ENCODE measurements at regions not wholly inside any gene's neighbourhood (a gene's known extent, or its start where the extent isn't known, plus 50 kb on each side); places are given as distances from the start of the nearest gene placed in this dataset.

GRCh38 chr5:38772471-38772870 lies 73.3 kb upstream of the OSMR start:
- DNase-seq: no peak
- Histone ChIP-seq H3K4me2 (ENCODE audit: unreplicated experiment) (no peak overlapping the region), H3K4me1 (ENCODE audit: insufficient read depth) (no peaks in the 10 kb centered on the region), H3K27ac (no peak overlapping the region), H3K79me2 (ENCODE audit: insufficient read depth) (no peaks in the 10 kb centered on the region), H3K9me2 (ENCODE audit: insufficient read depth) (no peaks in the 10 kb centered on the region), H3K27me3 (replicated peaks; ENCODE audit: insufficient read depth) (no peaks in the 10 kb centered on the region), H3K9me3 (ENCODE audit: low read depth) (no peaks in the 10 kb centered on the region), H3K9ac (no peak overlapping the region), H3K4me3 (no peak overlapping the region), H2AFZ (no peak overlapping the region), H4K20me1 (ENCODE audit: insufficient read depth) (no peaks in the 10 kb centered on the region), H3K36me3 (ENCODE audit: low read depth) (no peaks in the 10 kb centered on the region), H3F3A (ENCODE audit: insufficient read depth) (no peaks in the 10 kb centered on the region)
- TF ChIP-seq EZH2phosphoT487 (IDR thresholded peaks at IDR 0.05; ENCODE audit: insufficient read depth, low read depth) (no peak), EZH2 (IDR thresholded peaks at IDR 0.05; ENCODE audit: insufficient read depth, poor library complexity, severe bottlenecking) (no peak)
- in situ Hi-C loops (cut with MboI): no loop called here
- 91 to 98% methylated on average over 4 of the region's 4 CpGs for WGBS, 2 experiments (ENCODE audit: low coverage in 1 of 2, low lambda C conversion rate in 2 of 2, missing lambda C conversion rate in 2 of 2)

- Histone ChIP-seq H3K4me1 (ENCODE audit: insufficient read depth) (no peaks in the 10 kb centered on the region), H3F3A (ENCODE audit: insufficient read depth) (no peaks in the 10 kb centered on the region), H3K9me3 (ENCODE audit: low read depth) (no peaks in the 10 kb centered on the region), H3K9me2 (ENCODE audit: insufficient read depth) (no peaks in the 10 kb centered on the region), H3K27me3 (replicated peaks; ENCODE audit: insufficient read depth) (no peaks in the 10 kb centered on the region), H4K20me1 (ENCODE audit: insufficient read depth) (no peaks in the 10 kb centered on the region), H3K4me2 (ENCODE audit: unreplicated experiment) (no peak overlapping the region), H3K36me3 (ENCODE audit: low read depth) (no peaks in the 10 kb centered on the region), H3K27ac (no peak overlapping the region), H3K4me3 (no peak overlapping the region), H3K79me2 (ENCODE audit: insufficient read depth) (no peaks in the 10 kb centered on the region), H3K9ac (no peak overlapping the region), H2AFZ (no peak overlapping the region)
- in situ Hi-C loops (cut with MboI): no loop called here
- no peak for DNase-seq
- TF ChIP-seq EZH2 (IDR thresholded peaks at IDR 0.05; ENCODE audit: insufficient read depth, poor library complexity, severe bottlenecking) (no peak), EZH2phosphoT487 (IDR thresholded peaks at IDR 0.05; ENCODE audit: insufficient read depth, low read depth) (no peak)
- WGBS, 2 experiments (ENCODE audit: low coverage in 1 of 2, low lambda C conversion rate in 2 of 2, missing lambda C conversion rate in 2 of 2): 64% methylated on average over 5 of the region's 5 CpGs
These were observed 70.5 kb upstream of the OSMR start for GRCh38 chr5:38775218-38775840.

GRCh38 chr5:38776149-38776896 lies 69.5 kb upstream of the OSMR start:
- TF ChIP-seq EZH2 (IDR thresholded peaks at IDR 0.05; ENCODE audit: insufficient read depth, poor library complexity, severe bottlenecking): no peak
- TF ChIP-seq EZH2phosphoT487 (IDR thresholded peaks at IDR 0.05; ENCODE audit: insufficient read depth, low read depth): no peak
- Histone ChIP-seq H3K9ac (no peak overlapping the region), H3K79me2 (ENCODE audit: insufficient read depth) (no peaks in the 10 kb centered on the region), H3K4me3 (no peak overlapping the region), H3K4me2 (ENCODE audit: unreplicated experiment) (no peak overlapping the region), H3K9me2 (ENCODE audit: insufficient read depth) (no peaks in the 10 kb centered on the region), H2AFZ (peak overlapping the region; percentile 12; the same call in 1 of the 2 replicates), H3F3A (ENCODE audit: insufficient read depth) (no peaks in the 10 kb centered on the region), H3K36me3 (ENCODE audit: low read depth) (no peaks in the 10 kb centered on the region), H3K27me3 (replicated peaks; ENCODE audit: insufficient read depth) (no peaks in the 10 kb centered on the region), H3K27ac (no peak overlapping the region), H3K4me1 (ENCODE audit: insufficient read depth) (peaks cover 5% of the 10 kb centered on the region; the same call in 1 of the 2 replicates), H3K9me3 (ENCODE audit: low read depth) (no peaks in the 10 kb centered on the region), H4K20me1 (ENCODE audit: insufficient read depth) (no peaks in the 10 kb centered on the region)
- in situ Hi-C loops (cut with MboI): no loop called here
- WGBS, 2 experiments (ENCODE audit: low coverage in 1 of 2, low lambda C conversion rate in 2 of 2, missing lambda C conversion rate in 2 of 2): 18 to 25% methylated on average over 6 of the region's 6 CpGs
- DNase-seq: no peak

GRCh38 chr5:38777111-38777510 lies 68.7 kb upstream of the OSMR start:
- WGBS, 2 experiments (ENCODE audit: low coverage in 1 of 2, low lambda C conversion rate in 2 of 2, missing lambda C conversion rate in 2 of 2): 14 to 16% methylated on average over 2 of the region's 2 CpGs

More at GRCh38 chr5:38777111-38777510, 68.7 kb upstream of the OSMR start:
- H4K20me1 ChIP-seq (ENCODE audit: insufficient read depth): no peaks in the 10 kb centered on the region
- no peak overlapping the region for H3K4me2 ChIP-seq (ENCODE audit: unreplicated experiment)
- H3F3A ChIP-seq (ENCODE audit: insufficient read depth): peaks cover 2% of the 10 kb centered on the region
- H3K27ac ChIP-seq: no peak overlapping the region
- no peak overlapping the region for H3K9ac ChIP-seq
- peaks cover 6% of the 10 kb centered on the region; the same call in 1 of the 2 replicates for H3K4me1 ChIP-seq (ENCODE audit: insufficient read depth)
- DNase-seq: no peak
- H3K27me3 ChIP-seq (replicated peaks; ENCODE audit: insufficient read depth): no peaks in the 10 kb centered on the region
- in situ Hi-C loops (cut with MboI): no loop called here
- H3K9me3 ChIP-seq (ENCODE audit: low read depth): no peaks in the 10 kb centered on the region
- H2AFZ ChIP-seq: no peak overlapping the region
- no peak for TF ChIP-seq EZH2 (IDR thresholded peaks at IDR 0.05; ENCODE audit: insufficient read depth, poor library complexity, severe bottlenecking)
- TF ChIP-seq EZH2phosphoT487 (IDR thresholded peaks at IDR 0.05; ENCODE audit: insufficient read depth, low read depth): no peak
- no peak overlapping the region for H3K4me3 ChIP-seq
- no peaks in the 10 kb centered on the region for H3K36me3 ChIP-seq (ENCODE audit: low read depth)
- no peaks in the 10 kb centered on the region for H3K79me2 ChIP-seq (ENCODE audit: insufficient read depth)
- H3K9me2 ChIP-seq (ENCODE audit: insufficient read depth): no peaks in the 10 kb centered on the region
